C4-2B (cell line): ENCODE measurements at regions not wholly inside any gene's neighbourhood (a gene's known extent, or its start where the extent isn't known, plus 50 kb on each side); places are given as distances from the start of the nearest gene placed in this dataset.

Experiments
- CTCF ChIP-seq: fragments of 450-650 bp; conservative IDR thresholded peaks from 2 replicates; pipeline ENCODE4 v1.5.1; 2017; ENCODE audit warnings: mild to moderate bottlenecking
- ZFX ChIP-seq: fragments of 450-650 bp; IDR thresholded peaks from 2 replicates; pipeline ENCODE4 v1.6.1; 2017

- TF ChIP-seq CTCF, result no peak
- TF ChIP-seq ZFX, result no peak
Measured at GRCh38 chr6:50658561-50658960, 54.8 kb upstream of the TFAP2D start.
